NB4 (cell line): ENCODE measurements at regions not wholly inside any gene's neighbourhood (a gene's known extent, or its start where the extent isn't known, plus 50 kb on each side); places are given as distances from the start of the nearest gene placed in this dataset.
A peak's percentile ranks its signal among the peaks of the same experiment; 100 is the strongest.

Source experiments
- DNase-seq: peaks from one replicate; pipeline ENCODE4 v3.0.0; 2010; ENCODE audit warnings: low read depth
- H3K4me3 ChIP-seq: one replicate; pipeline ENCODE4 v1.5.1; 2011; ENCODE audit warnings: mild to moderate bottlenecking, low read depth, low read length, moderate library complexity
- CTCF ChIP-seq: IDR thresholded peaks from one replicate; pipeline ENCODE4 v1.5.1; 2012; ENCODE audit warnings: low read depth, low read length
- MYC ChIP-seq: IDR thresholded peaks from 2 replicates; pipeline ENCODE4 v1.6.1; 2011; ENCODE audit warnings: low read depth, low read length
- POLR2A ChIP-seq: IDR thresholded peaks from 2 replicates; pipeline ENCODE4 v1.6.1; 2011; ENCODE audit warnings: mild to moderate bottlenecking; ENCODE audit not compliant: insufficient read length; ENCODE audit errors: extremely low read depth
- TF ChIP-seq, protein P1 (sequence below): IDR thresholded peaks from 2 replicates; pipeline ENCODE4 v1.6.1; 2011; ENCODE audit warnings: low read depth, low read length

GRCh38 chr2:215816424-215816823 lies 196.9 kb downstream of the MREG start:
- no peak overlapping the region for H3K4me3 ChIP-seq
- DNase-seq: no peak
- TF ChIP-seq POLR2A (no peak), CTCF (no peak), MYC (no peak)
- TF ChIP-seq, protein P1, sequence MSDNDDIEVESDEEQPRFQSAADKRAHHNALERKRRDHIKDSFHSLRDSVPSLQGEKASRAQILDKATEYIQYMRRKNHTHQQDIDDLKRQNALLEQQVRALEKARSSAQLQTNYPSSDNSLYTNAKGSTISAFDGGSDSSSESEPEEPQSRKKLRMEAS: no peak

GRCh38 chr2:215815960-215816359 lies 197.4 kb downstream of the MREG start:
- H3K4me3 ChIP-seq: no peak overlapping the region
- no peak for DNase-seq
- TF ChIP-seq MYC (no peak), CTCF (no peak), POLR2A (no peak)
- TF ChIP-seq, protein P1: no peak

GRCh38 chr2:215812966-215813365 lies 200.4 kb downstream of the MREG start:
- H3K4me3 ChIP-seq: no peak overlapping the region
- no peak for TF ChIP-seq CTCF
- DNase-seq: no peak

- peak overlapping the region; percentile 30 for H3K4me3 ChIP-seq
- DNase-seq: peak; percentile 86
- TF ChIP-seq POLR2A: no peak
- no peak for TF ChIP-seq CTCF
- TF ChIP-seq MYC: no peak
- TF ChIP-seq, protein P1: no peak
Observed at GRCh38 chr2:215811409-215812345, 201.7 kb downstream of the MREG start.

- TF ChIP-seq POLR2A (no peak), MYC (no peak), CTCF (no peak)
- TF ChIP-seq, protein P1: no peak
- peak overlapping the region; percentile 30 for H3K4me3 ChIP-seq
- peak; percentile 41 for DNase-seq
Observed at GRCh38 chr2:215811003-215811402, 202.3 kb downstream of the MREG start.
